Neural progenitor cell (in vitro differentiated cells): ENCODE measurements at regions not wholly inside any gene's neighbourhood (a gene's known extent, or its start where the extent isn't known, plus 50 kb on each side); places are given as distances from the start of the nearest gene placed in this dataset.

Source experiments
- CTCF ChIP-seq: fragments of 200-600 bp; sonication (generic); IDR thresholded peaks from 2 replicates; pipeline ENCODE4 v1.5.1; 2017; ENCODE audit warnings: antibody characterized with exemption, mild to moderate bottlenecking
- EZH2phosphoT487 ChIP-seq: fragments of 200-600 bp; sonication (generic); IDR thresholded peaks from 2 replicates; pipeline ENCODE4 v1.6.1; 2017; ENCODE audit warnings: antibody characterized with exemption

- TF ChIP-seq CTCF (no peak), EZH2phosphoT487 (no peak)
Observed at GRCh38 chr3:163391407-163392181, 1686.7 kb downstream of the SI start.
